ENCODE measurements at regions not wholly inside any gene's neighbourhood (a gene's known extent, or its start where the extent isn't known, plus 50 kb on each side); places are given as distances from the start of the nearest gene placed in this dataset.

DNA sequence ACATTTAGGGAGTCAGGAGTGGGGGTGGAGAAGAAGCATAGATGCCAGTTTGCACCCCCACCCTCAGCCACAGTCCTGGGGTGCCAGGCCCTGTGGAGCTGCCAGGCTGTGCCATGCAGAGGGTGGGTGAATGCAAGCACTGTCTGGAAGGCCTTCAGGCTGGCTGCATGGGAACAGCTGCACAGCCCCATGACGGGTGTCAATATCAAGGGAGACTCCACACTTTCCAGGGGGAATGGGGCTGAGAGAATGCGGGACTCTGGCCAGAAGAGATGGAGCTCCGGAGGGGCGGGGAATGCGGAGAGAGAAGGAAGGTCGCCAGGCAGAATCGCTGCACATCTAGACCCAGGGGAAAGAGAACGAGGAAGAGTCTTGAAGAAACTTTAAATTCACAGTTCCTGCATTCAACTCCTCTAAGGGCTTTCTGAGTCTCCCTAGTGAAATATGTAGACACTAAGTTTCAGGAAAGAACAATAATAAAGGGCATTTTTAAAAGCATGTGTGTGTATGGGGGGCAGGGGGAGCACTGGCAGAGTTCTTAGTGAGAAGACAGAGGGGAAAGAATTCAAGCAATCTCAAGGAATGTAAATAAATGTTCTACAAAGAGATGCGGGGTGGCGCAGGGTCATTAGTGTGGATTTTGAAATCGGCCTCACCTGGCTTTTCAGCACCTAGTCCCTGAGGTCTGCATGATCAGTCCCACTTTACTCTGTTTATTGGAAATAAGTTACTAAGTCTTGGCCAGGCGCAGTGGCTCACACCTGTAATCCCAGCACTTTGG, 59.1 kb downstream of the BOD1 start:
- no peak for DNase-seq

DNA sequence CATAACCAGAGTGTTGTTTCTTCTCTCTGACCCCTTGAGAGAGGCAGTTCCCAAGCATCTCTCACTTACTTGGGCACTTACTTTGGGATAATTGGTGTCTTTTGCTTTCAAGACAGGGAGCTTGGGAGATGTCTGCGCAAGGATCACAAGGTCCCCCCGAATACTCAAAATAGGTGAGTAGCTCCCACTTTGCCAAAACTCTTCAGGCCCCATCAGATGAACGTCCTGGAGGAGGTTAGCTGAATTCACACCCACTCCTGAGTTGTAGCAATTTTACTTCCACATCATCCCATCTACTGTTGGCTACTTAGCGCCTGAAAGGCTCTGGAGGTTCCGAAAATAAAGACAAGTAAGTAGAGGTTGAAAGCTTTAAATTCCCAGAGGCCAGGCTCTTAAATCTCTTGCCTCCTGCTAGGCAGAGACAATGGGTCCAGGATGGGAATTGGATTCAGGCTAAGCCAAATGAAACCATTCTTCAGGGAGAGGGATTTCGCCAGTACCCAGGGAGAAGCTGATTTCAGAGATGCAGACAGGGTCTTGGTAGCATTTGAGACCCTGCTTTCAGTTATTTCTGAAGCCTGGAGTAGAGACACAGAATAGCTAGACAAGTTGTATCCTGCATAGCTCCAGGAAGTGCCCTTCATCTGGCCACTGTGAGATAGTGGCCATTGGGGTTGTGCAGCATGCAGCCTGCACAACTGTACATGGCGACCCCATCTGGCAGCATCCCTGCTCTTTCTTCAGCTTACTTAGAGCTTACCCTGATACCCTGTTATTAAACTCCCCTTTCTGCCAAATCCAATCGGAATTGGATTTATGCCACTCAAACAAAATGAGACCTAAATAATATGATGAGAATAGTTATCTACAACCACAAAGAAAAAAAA, 60.1 kb downstream of the BOD1 start:
- DNase-seq = no peak

DNA sequence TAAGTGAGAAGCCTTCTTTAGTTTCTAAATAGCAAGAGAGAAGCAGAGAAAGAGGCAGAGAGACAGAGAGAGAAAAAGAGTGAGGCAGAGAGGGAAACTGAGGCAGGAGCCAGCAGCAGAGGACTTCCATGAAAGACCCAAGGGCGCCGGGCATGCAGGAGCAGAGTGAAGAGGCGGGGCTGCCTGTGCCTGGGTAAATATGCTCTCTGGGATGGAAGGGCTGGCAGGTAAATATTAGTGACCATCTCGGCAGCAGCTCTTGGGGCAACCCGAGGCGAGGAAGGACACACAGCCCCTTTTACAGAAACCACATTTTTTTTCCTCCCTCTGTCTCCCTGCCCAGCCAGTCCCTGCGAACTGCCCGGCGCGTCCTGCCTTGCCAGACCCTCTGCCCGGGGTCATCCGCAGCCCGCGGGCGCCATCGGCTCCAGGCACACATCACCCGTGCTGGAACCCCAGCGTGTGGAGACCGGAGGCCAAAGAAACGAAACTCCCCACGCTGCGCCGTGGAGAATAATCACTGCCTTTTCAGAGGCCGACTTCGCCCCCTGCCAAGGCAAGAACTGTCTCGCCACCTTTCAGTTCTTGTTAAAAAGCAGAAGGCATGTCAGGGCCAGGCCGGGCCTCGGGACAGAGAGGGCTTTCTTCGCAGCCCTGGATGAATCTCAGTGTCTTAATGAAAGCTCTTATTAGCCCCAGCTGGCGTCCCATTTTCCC, 61.3 kb downstream of the BOD1 start:
- DNase-seq = no peak

DNA sequence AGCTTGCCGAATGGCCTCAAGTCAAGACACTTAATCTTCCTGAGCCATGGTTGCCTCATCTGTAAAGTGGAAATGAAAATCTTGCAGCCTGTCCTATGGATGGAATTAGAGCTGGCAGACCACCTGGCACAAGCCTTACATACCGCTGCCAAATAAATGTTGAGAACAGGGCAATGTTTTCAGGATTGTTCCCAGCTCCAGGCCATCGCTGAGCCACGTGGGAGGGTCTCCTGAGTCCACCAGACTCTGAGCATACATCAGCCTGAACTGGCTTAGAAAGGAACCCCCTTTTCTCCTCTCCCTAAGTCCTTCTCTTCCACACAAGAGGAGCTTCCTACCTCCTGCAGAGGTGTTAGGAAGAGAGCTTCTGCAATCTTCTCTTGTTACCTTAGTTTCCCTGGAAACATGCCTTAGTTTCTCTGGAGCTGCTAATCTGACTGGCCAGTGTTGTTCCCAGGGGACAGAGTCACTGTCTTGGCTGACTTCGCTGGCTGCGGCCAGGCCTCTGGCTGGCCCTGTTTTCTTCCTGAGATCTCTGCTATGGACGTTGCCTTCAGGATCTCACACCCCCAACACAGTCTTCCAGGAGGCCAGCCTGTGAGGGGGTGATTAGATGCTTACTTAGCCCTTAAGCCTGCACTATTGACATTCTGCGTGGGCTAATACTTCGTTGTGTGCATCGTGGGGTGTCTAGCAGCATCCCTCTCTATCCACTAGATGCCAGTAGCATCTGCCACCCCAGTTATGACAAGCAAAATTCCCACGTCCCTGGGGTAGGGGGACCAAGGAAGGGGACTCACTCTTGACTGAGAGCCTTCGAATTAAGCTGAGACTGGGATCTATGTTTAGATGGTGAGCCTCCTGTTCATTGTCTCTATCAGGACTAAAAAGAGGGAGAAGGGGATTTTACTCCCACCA, 62.2 kb downstream of the BOD1 start:
- DNase-seq = no peak

- DNase-seq = no peak
These were observed 65.8 kb downstream of the BOD1 start for GRCh38 chr5:173550641-173551040.

GRCh38 chr5:173549644-173550043, 66.8 kb downstream of the BOD1 start:
- no peak for DNase-seq

DNA sequence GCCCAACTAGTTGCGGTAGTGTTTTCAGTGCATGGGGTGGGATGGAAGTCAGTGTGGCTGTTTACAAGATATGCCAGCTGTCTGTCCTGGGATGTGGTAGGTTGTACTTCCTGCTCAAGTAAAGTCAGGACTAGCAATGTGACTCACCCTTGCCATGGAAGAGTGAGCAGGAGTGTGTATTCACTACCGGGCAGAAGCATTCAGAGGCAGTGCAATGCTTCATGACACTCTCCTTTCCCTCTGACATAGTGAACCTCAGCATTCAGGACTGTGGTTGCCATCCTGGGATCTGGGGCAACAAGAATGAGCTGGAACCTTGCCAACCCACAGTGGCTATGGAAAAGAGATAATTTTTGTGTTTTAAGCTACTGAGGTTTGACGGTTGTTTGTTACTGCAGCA, 68.9 kb downstream of the BOD1 start:
- peak; percentile 19 for DNase-seq

DNA sequence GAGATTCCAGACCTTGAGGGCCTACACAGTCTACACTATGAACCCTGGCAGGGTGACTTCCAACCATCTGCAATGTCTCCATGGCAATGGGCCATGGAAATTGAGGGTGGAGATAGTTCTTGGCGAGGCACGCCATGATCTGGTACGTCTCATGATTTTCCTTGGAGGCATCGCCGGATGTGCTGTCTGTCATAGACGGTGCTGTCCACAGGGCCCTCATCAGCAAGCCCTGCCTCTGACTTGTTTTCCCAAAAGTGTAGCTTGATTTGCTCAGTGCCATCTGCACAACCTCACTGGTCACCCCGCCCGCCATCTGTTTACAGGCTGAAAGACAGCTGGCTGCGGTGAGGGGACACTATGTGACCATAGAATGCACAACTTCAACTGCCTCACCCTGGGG, 73.5 kb downstream of the BOD1 start:
- no peak for DNase-seq

DNA sequence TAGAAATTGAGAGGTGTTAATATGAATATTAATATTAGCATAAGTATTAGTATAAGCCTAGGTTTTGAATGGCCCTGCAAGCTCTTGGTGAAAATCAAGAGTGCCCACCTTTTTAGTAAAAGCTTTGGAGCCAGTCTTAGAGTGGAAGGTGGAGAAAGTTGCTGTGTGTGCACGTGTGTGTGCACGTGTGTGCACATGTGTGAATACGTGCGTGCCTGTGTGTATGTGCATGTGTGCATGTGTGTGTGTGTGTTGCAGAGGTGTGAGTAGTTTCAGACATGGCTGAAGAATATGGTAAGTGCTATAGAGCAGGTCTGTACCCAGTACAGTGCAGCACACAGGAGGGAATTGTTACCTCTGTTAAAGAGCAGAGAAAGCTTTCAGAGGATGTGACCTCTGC, 74.3 kb downstream of the BOD1 start:
- no peak for DNase-seq

- DNase-seq = no peak
These were observed 77.8 kb downstream of the BOD1 start for GRCh38 chr5:173538654-173539053.

DNA sequence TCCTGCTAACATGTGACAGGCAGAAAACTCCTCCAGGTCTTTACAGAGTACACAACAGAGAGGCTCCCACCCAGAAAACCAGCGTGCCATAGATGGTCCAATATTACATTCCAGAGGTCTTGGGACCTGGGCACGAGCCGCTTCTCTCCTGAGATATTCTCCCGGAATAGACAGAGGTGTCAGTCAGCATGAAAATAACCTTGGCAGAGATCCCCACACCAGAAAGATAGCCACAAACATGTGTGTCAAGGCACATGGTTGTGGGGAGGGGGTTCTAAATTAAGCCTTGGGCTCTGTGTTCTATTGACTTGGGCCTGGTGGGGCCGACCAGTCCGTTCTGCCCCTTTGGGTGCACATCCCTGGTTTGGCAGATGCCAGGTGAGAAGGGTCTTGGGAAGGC, 78.4 kb downstream of the BOD1 start:
- DNase-seq = no peak

GRCh38 chr5:173537228-173537627, 79.2 kb downstream of the BOD1 start:
- no peak for DNase-seq

GRCh38 chr5:173535976-173536639, 80.3 kb downstream of the BOD1 start:
- peak; percentile 4 for DNase-seq

DNA sequence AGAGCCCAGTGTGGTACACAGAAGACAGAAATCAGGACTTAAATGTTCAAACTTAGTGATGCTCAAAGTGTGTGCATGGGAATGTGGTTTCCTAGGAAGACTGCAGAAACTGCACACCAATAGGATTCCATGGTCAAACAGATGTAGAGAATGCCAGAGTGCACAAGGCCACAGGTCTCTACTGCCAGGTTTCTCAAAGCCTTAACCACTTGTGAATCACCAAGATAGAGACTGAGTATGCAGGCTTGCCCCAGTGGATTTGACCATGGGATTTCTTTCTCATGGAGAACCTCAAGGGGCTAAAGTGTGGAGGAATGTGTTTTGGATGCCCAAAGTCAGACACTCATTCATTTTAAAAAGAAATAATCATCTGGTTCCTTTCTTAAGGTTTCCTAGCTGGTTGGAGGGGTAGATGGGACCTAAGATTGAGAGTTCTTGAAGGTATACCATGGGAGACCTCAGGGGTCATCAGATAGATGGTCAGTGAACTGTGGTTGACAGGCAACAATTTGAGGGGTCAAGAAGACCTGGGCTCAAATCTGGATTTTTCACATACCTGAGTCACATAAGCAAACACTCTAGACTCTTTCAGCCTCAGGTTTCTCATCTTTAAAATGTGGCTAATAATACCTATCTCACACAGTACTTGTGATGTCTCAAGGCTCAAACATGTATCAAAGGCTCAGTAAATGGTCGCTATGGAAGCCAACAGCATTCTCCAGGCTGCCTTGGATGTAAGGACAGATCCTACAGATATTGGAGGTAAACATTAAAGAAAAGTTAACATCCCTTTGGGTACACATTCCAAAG, 81.1 kb downstream of the BOD1 start:
- peak; percentile 7 for DNase-seq

DNA sequence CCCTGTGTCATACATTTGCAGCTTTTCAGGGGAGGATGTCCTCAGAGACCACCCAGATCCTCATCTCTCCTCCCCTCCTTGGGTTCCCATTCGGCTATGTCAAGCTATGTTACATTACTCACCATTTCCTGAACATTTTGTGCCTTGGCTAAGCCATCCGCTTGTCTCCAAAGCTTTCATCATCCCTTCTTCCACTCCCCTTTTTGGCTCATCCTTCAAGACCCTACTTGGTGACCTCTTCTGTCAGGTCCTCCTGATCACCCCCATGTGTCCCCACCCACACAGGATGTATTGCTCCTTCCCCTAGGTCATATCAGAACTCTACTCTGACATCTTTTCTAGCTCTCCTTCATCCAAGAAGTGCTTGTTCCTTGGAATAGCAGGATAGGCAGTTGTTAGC, 81.8 kb downstream of the BOD1 start:
- DNase-seq = peak; percentile 4

DNA sequence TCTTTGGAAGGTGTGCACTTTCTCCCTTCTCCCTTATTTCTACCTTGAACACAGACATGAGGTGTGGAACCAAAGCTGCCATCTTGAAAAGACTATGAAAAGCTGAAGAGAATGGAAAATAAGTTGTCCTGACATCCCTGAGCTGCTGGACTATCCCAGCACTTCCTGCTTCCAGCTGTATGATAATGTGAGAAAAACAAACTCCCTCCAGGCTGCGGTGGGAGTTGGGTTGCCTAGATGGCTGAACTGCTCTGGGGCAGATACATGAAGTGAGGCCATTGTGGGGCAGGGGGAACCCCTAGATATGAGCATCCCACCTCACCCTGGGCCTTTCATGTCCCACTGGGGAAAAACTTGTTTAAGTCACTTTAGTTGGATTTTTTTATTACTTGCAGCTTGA, 82.4 kb downstream of the BOD1 start:
- DNase-seq = no peak

DNA sequence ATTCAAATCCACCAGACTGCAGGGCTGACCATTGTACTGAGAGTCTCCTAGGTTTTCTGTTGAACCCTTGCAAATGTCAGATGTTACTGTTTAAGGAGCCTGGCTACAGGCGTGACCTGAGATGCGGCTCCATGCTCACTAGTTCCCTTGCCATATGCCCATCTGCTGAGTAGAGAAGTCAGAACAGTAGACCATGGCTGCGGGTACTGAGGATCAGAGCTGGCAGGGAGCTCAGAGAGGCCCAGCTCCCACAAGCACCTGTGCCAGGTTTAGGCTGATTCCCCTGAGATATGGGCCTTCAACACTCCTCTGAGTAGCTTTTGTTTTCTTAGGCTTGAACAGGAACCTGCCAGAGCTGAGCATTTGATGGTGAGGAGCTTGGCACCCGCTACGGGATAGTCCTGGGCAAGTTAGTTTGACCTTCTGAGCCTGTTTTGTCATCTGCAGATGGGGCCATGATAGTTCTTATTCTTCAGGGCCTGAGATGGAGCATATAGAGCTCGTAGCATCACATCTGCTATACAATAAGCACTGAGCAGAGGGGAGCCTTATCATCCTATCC, 83.7 kb downstream of the BOD1 start:
- no peak for DNase-seq

DNA sequence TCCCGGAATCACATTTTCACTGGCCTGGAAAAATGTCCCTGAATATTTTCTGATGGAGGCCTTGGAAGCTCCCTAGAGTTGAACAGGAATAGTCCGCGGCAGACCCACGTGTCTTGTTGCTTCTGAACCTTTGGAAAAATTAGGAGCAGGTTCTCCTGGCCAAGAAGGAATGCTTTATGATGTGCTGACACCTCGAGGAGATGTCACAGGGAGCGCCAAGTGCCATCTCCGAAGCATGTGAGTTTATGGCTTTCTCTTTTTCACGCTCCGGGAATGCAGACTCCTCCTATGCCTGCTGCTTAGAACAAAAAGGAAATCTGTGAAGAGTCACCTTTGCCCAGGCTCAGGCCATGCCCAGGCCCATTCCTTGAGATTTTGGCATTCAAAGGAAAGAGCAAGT, 84.6 kb downstream of the BOD1 start:
- DNase-seq = no peak

GRCh38 chr5:173530547-173530946, 85.9 kb downstream of the BOD1 start:
- no peak for DNase-seq

- DNase-seq = no peak
These were observed 86.6 kb downstream of the BOD1 start for GRCh38 chr5:173529861-173530260.

GRCh38 chr5:173527671-173528070, 88.8 kb downstream of the BOD1 start:
- no peak for DNase-seq
